IMR-90 (cell line): ENCODE measurements at regions not wholly inside any gene's neighbourhood (a gene's known extent, or its start where the extent isn't known, plus 50 kb on each side); places are given as distances from the start of the nearest gene placed in this dataset.

ENCODE experiments used
- ATAC-seq: fragments of 200-7000 bp; cut with Tn5 transposase; 2 replicates; pipeline ENCODE4 v1.9.1; 2020; ENCODE audit warnings: low read depth, mild to moderate bottlenecking, moderate library complexity
- BruUV-seq: library from RNA; stranded (reverse); fragments of 400-500 nt; replicated peaks from 2 replicates; lab custom pipeline; 2021; lab: Mats Ljungman, UMichigan
- CTCF ChIA-PET: fragments of 300-600 bp; formaldehyde crosslinking; extraction: SDS; loops from one replicate; lab custom pipeline; 2021; ENCODE audit warnings: antibody characterized with exemption; lab: Yijun Ruan, JAX
- POLR2A ChIA-PET: fragments of 300-600 bp; sonication (Branson Sonifier 250); formaldehyde crosslinking; loops from one replicate; lab custom pipeline; 2022; ENCODE audit warnings: antibody characterized with exemption; ENCODE audit not compliant: unreplicated experiment; lab: Charles Lee
- DNase-seq: peaks from one replicate; pipeline ENCODE4 v3.0.0; 2013
- H2AFZ ChIP-seq: replicated peaks from 2 replicates; pipeline ENCODE3; 2013; ENCODE audit warnings: low read length, mild to moderate bottlenecking; ENCODE audit not compliant: poor library complexity
- H2AK5ac ChIP-seq: 2 replicates; pipeline ENCODE4 v1.6.1; 2013; ENCODE audit warnings: low read depth, low read length, inconsistent platforms
- H2AK9ac ChIP-seq: replicated peaks from 2 replicates; pipeline ENCODE3; 2013; ENCODE audit warnings: mild to moderate bottlenecking, low read depth, low read length, moderate library complexity; ENCODE audit not compliant: poor library complexity
- H2BK120ac ChIP-seq: 2 replicates; pipeline ENCODE4 v1.6.1; 2013; ENCODE audit warnings: low read depth, low read length, inconsistent platforms
- H2BK15ac ChIP-seq: 3 replicates; pipeline ENCODE4 v1.6.1; 2013; ENCODE audit warnings: low read depth, low read length, inconsistent platforms
- H2BK20ac ChIP-seq: 2 replicates; pipeline ENCODE4 v1.6.1; 2013; ENCODE audit warnings: low read depth, mild to moderate bottlenecking, inconsistent platforms, low read length, moderate library complexity
- H2BK5ac ChIP-seq: 2 replicates; pipeline ENCODE4 v1.6.1; 2013; ENCODE audit warnings: mild to moderate bottlenecking, low read depth, low read length, inconsistent platforms; ENCODE audit not compliant: poor library complexity, severe bottlenecking
- H3K14ac ChIP-seq: replicated peaks from 2 replicates; pipeline ENCODE4 v1.6.1; 2013; ENCODE audit warnings: low read depth, low read length, inconsistent platforms
- H3K18ac ChIP-seq: 2 replicates; pipeline ENCODE4 v1.6.1; 2013; ENCODE audit warnings: low read depth, low read length, control low read depth
- H3K23ac ChIP-seq: 2 replicates; pipeline ENCODE4 v1.6.1; 2013; ENCODE audit warnings: low read depth, low read length, inconsistent platforms
- H3K27ac ChIP-seq: 2 replicates; pipeline ENCODE4 v1.5.1; 2013; ENCODE audit warnings: mild to moderate bottlenecking, control low read depth, low read length; ENCODE audit not compliant: insufficient read depth
- H3K27me3 ChIP-seq: 2 replicates; pipeline ENCODE4 v1.6.1; 2013; ENCODE audit warnings: low read length; ENCODE audit not compliant: control insufficient read depth, insufficient read depth
- H3K36me3 ChIP-seq: 2 replicates; pipeline ENCODE4 v1.6.1; 2013; ENCODE audit warnings: low read length, mixed read lengths; ENCODE audit not compliant: control insufficient read depth, insufficient read depth
- H3K4ac ChIP-seq: 2 replicates; pipeline ENCODE4 v1.6.1; 2013; ENCODE audit warnings: low read depth, low read length, inconsistent platforms
- H3K4me1 ChIP-seq: 2 replicates; pipeline ENCODE4 v1.6.1; 2013; ENCODE audit warnings: low read length, mixed read lengths; ENCODE audit not compliant: control insufficient read depth, insufficient read depth
- H3K4me2 ChIP-seq: 2 replicates; pipeline ENCODE4 v1.6.1; 2013; ENCODE audit warnings: low read depth, mild to moderate bottlenecking, control low read depth, low read length, moderate library complexity
- H3K4me3 ChIP-seq: 2 replicates; pipeline ENCODE4 v1.5.1; 2013; ENCODE audit warnings: low read depth, mild to moderate bottlenecking, control low read depth, low read length, moderate library complexity; ENCODE audit not compliant: insufficient read depth
- H3K56ac ChIP-seq: 2 replicates; pipeline ENCODE4 v1.6.1; 2013; ENCODE audit warnings: low read length, inconsistent platforms; ENCODE audit not compliant: insufficient read depth; ENCODE audit errors: extremely low read depth
- H3K79me1 ChIP-seq, 2 experiments: 2 replicates each; pipeline ENCODE4 v1.6.1; 2013; ENCODE audit warnings: low read length in 2 of 2, inconsistent platforms in 1 of 2, low read depth in 1 of 2
- H3K9ac ChIP-seq: 2 replicates; pipeline ENCODE4 v1.6.1; 2013; ENCODE audit warnings: low read depth, low read length, control low read depth
- H3K9me1 ChIP-seq: 2 replicates; pipeline ENCODE4 v1.6.1; 2013; ENCODE audit warnings: low read length, inconsistent platforms; ENCODE audit not compliant: insufficient read depth
- H3K9me3 ChIP-seq: 2 replicates; pipeline ENCODE4 v1.6.1; 2013; ENCODE audit warnings: low read length; ENCODE audit not compliant: control insufficient read depth, insufficient read depth
- H4K20me1 ChIP-seq: 2 replicates; pipeline ENCODE4 v1.6.1; 2013; ENCODE audit warnings: low read length, inconsistent platforms; ENCODE audit not compliant: insufficient read depth
- H4K5ac ChIP-seq: 2 replicates; pipeline ENCODE4 v1.6.1; 2013; ENCODE audit warnings: mild to moderate bottlenecking, low read depth, low read length, control low read depth
- H4K8ac ChIP-seq, 2 experiments: 2 replicates each; pipeline ENCODE4 v1.6.1; 2013; ENCODE audit warnings: low read depth in 2 of 2, low read length in 2 of 2, control low read depth in 1 of 2, inconsistent platforms in 1 of 2
- H4K91ac ChIP-seq: 2 replicates; pipeline ENCODE4 v1.6.1; 2013; ENCODE audit warnings: low read depth, low read length, inconsistent platforms; ENCODE audit not compliant: insufficient read depth
- MAFK ChIP-seq: IDR thresholded peaks from 2 replicates; pipeline ENCODE4 v1.6.1; 2012; ENCODE audit warnings: low read depth, low read length, improper control_type of control experiment
- WGBS, 2 experiments: methylation state at CpG; one replicate each; pipeline versions ENCODE4 v1.1.5 to v1.1.7; 2013; ENCODE audit warnings: missing lambda C conversion rate in 2 of 2; ENCODE audit not compliant: insufficient read length in 1 of 2; ENCODE audit errors: extremely low coverage in 2 of 2; 5-methylcytosine and 5-hydroxymethylcytosine counted together
- dilution Hi-C: fragments of 300-500 bp; cut with HindIII; formaldehyde crosslinking; loops from one replicate; pipeline ENCODE4 v1.14.3; 2018; ENCODE audit warnings: low sequenced_read_pairs; ENCODE audit not compliant: unreplicated experiment
- in situ Hi-C: fragments of 300-500 bp; cut with MboI; formaldehyde crosslinking; loops from 3 replicates; pipeline ENCODE4 v1.14.3; 2019; ENCODE audit warnings: low sequenced_read_pairs, inconsistent platforms, mixed read lengths
- intact Hi-C: fragments of 100-400 bp; cut with micrococcal nuclease; formaldehyde crosslinking; loops from 2 replicates; pipeline ENCODE4 v1.10.0; 2022
- TF ChIP-seq, protein P1 (sequence below): fragments of 150-350 bp; IDR thresholded peaks from 2 replicates; pipeline ENCODE4 v1.6.1; 2017; ENCODE audit warnings: mild to moderate bottlenecking, antibody characterized with exemption, low read length, low read depth

DNA sequence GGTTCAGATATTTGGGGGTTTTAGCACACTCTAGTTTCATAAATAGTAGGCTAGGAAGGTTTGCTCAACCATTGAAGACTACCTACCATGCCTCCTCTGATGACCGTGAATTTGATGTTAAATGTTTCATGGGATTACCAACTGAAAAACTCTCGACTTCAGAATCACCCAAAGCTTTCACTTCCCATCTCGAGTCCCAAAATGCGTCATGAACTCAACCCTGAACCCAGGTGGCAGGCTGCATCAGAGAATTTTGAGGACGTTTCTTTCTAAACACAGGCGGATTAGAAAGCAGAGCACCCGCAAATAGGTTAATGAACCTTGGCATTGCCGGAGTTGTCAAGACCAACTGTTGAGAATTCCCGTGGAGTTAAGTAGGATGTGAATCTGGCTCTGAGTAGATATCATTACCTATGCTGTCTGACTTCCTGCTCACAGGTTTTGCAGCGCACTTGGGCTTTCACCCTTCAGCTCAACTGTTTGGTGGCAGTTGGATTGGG, 98.4 kb upstream of the ADTRP start:
- Histone ChIP-seq H2BK15ac (no peak overlapping the region), H4K20me1 (no peaks in the 10 kb centered on the region), H3K56ac (no peak overlapping the region), H2AK9ac (no peak overlapping the region), H3K4me2 (no peak overlapping the region), H3K27me3 (no peaks in the 10 kb centered on the region), H2AK5ac (no peak overlapping the region), H3K36me3 (no peaks in the 10 kb centered on the region), H2AFZ (no peak overlapping the region), H2BK20ac (no peak overlapping the region; the same call in 1 of the 2 replicates), H4K91ac (no peak overlapping the region), H3K4ac (no peak overlapping the region), H3K79me1 (no peaks in the 10 kb centered on the region), H2BK120ac (0 out of 2 replicates have a peak overlapping the region, but pooled peaks have one; percentile 16), H2BK5ac (no peak overlapping the region), H3K4me3 (no peak overlapping the region), H3K27ac (no peak overlapping the region), H4K5ac (no peak overlapping the region; the same call in 1 of the 2 replicates), H3K14ac (no peak overlapping the region), H3K4me1 (peaks cover 4% of the 10 kb centered on the region), H3K9ac (no peak overlapping the region), H3K9me1 (no peaks in the 10 kb centered on the region), H3K18ac (peak overlapping the region; percentile 9; the same call in 1 of the 2 replicates), H4K8ac (no peak overlapping the region), H3K23ac (no peak overlapping the region), H3K9me3 (no peaks in the 10 kb centered on the region)
- POLR2A ChIA-PET: no interaction called here
- 92% methylated on average over 7 of the region's 10 CpGs; no CpG with 5 or more reads in 1 of the 2 experiments for WGBS, 2 experiments
- intact Hi-C loops (no loop called here), in situ Hi-C loops (no loop called here), dilution Hi-C loops (no loop called here)
- ATAC-seq (no peak), DNase-seq (no peak)
- no TSS peak for BruUV-seq
- CTCF ChIA-PET: no interaction called here
- TF ChIP-seq, protein P1, sequence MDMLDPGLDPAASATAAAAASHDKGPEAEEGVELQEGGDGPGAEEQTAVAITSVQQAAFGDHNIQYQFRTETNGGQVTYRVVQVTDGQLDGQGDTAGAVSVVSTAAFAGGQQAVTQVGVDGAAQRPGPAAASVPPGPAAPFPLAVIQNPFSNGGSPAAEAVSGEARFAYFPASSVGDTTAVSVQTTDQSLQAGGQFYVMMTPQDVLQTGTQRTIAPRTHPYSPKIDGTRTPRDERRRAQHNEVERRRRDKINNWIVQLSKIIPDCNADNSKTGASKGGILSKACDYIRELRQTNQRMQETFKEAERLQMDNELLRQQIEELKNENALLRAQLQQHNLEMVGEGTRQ: no peak
- TF ChIP-seq MAFK: no peak
